ENCODE measurements at regions not wholly inside any gene's neighbourhood (a gene's known extent, or its start where the extent isn't known, plus 50 kb on each side); places are given as distances from the start of the nearest gene placed in this dataset.

DNA sequence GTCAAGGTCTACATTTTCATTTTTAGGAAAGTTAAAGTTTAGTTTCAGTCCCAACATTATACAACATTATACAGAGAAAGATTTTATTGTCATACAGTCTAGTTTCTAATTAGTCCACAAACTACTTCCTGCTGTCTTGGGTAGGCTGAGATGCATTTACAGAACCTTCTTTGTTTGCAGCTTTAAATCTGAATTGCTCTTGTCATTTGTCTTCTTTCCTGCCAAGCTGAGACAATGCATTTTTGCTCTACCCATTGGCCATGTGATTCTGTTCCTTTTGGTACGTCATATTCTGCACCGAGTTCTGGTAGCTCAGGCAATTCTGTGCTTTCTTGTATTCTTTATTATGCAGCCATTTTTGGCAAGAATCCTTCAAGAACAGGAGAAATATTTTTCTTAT, 228.5 kb downstream of the ATP23 start:
- Histone ChIP-seq H3K27me3 (replicated peaks; ENCODE audit: insufficient read depth) (no peaks in the 10 kb centered on the region), H3K27ac (no peak overlapping the region), H3K36me3 (no peaks in the 10 kb centered on the region), H3K4me1 (ENCODE audit: control insufficient read depth in 1 of 2, low read depth in 2 of 2) (no peaks in the 10 kb centered on the region), H3K9me3 (no peaks in the 10 kb centered on the region), H3K4me3 (no peak overlapping the region)
- ATAC-seq (ENCODE audit: insufficient number of reproducible peaks, low FRiP score, low read depth) (no peak), DNase-seq (ENCODE audit: low spot score) (no peak)
- TF ChIP-seq, protein P1, sequence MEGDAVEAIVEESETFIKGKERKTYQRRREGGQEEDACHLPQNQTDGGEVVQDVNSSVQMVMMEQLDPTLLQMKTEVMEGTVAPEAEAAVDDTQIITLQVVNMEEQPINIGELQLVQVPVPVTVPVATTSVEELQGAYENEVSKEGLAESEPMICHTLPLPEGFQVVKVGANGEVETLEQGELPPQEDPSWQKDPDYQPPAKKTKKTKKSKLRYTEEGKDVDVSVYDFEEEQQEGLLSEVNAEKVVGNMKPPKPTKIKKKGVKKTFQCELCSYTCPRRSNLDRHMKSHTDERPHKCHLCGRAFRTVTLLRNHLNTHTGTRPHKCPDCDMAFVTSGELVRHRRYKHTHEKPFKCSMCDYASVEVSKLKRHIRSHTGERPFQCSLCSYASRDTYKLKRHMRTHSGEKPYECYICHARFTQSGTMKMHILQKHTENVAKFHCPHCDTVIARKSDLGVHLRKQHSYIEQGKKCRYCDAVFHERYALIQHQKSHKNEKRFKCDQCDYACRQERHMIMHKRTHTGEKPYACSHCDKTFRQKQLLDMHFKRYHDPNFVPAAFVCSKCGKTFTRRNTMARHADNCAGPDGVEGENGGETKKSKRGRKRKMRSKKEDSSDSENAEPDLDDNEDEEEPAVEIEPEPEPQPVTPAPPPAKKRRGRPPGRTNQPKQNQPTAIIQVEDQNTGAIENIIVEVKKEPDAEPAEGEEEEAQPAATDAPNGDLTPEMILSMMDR (IDR thresholded peaks at IDR 0.05) = no peak

DNA sequence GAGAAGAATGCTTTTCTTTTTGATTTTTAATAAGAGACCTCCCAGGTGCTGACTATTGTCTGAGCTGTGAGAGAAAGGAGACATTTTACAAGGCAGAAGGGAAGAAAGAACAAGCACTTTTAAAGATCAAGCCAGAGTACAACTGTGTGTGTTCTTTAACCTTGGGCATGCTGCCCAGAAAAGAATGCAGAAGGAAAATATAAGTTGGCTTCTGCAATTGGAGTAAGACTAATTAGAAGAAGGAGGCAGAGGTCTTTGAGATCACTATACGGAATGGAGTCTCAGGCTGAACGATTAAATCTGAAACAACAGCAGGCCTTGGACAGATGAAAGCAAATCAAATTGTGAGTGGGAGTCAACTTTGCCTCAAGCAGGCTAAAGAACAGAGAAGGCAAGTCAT, 230.5 kb downstream of the ATP23 start:
- no peak overlapping the region for H3K27ac ChIP-seq

GRCh38 chr12:58172433-58173073, 231.2 kb downstream of the ATP23 start:
- no peak overlapping the region for H3K27ac ChIP-seq
- no peaks in the 10 kb centered on the region for H3K4me1 ChIP-seq (ENCODE audit: control insufficient read depth in 1 of 2, low read depth in 2 of 2)
- DNase-seq (ENCODE audit: low spot score) (no peak), ATAC-seq (ENCODE audit: insufficient number of reproducible peaks, low FRiP score, low read depth) (no peak)
- no peaks in the 10 kb centered on the region for H3K27me3 ChIP-seq (replicated peaks; ENCODE audit: insufficient read depth)
- no peaks in the 10 kb centered on the region for H3K9me3 ChIP-seq
- H3K4me3 ChIP-seq = no peak overlapping the region
- H3K36me3 ChIP-seq = no peaks in the 10 kb centered on the region
- TF ChIP-seq, protein P1 (IDR thresholded peaks at IDR 0.05) = no peak

More for the DNA sequence above, 230.5 kb downstream of the ATP23 start:
- DNase-seq (ENCODE audit: low spot score) (no peak), ATAC-seq (ENCODE audit: insufficient number of reproducible peaks, low FRiP score, low read depth) (no peak)
- Histone ChIP-seq H3K36me3 (no peaks in the 10 kb centered on the region), H3K27me3 (replicated peaks; ENCODE audit: insufficient read depth) (no peaks in the 10 kb centered on the region), H3K9me3 (no peaks in the 10 kb centered on the region), H3K4me1 (ENCODE audit: control insufficient read depth in 1 of 2, low read depth in 2 of 2) (no peaks in the 10 kb centered on the region), H3K4me3 (no peak overlapping the region)
- TF ChIP-seq, protein P1 (IDR thresholded peaks at IDR 0.05) = no peak

DNA sequence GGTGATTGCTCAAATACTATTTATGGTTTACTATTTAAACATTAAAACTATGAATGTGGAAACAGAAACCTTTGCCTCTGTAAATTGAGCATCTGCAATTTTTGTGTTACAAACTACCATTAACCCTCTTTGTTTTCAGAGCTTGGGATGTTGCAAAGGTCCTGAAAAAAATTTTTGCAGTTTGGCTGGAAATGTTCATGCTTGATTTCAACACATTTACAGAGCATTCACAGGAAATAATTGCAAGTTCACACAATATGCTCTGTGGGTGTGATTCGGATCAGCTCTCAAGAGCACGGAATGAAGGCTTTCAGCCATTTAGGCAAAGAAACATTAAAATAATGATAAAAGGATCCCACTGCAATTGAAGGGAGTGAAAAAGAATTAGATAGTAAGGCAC, 232.9 kb downstream of the ATP23 start:
- no peak for ATAC-seq (ENCODE audit: insufficient number of reproducible peaks, low FRiP score, low read depth)
- no peak for DNase-seq (ENCODE audit: low spot score)
- TF ChIP-seq, protein P1 (IDR thresholded peaks at IDR 0.05) = no peak
- Histone ChIP-seq H3K9me3 (no peaks in the 10 kb centered on the region), H3K4me3 (no peak overlapping the region), H3K27me3 (replicated peaks; ENCODE audit: insufficient read depth) (no peaks in the 10 kb centered on the region), H3K36me3 (no peaks in the 10 kb centered on the region), H3K4me1 (ENCODE audit: control insufficient read depth in 1 of 2, low read depth in 2 of 2) (no peaks in the 10 kb centered on the region), H3K27ac (no peak overlapping the region)

DNA sequence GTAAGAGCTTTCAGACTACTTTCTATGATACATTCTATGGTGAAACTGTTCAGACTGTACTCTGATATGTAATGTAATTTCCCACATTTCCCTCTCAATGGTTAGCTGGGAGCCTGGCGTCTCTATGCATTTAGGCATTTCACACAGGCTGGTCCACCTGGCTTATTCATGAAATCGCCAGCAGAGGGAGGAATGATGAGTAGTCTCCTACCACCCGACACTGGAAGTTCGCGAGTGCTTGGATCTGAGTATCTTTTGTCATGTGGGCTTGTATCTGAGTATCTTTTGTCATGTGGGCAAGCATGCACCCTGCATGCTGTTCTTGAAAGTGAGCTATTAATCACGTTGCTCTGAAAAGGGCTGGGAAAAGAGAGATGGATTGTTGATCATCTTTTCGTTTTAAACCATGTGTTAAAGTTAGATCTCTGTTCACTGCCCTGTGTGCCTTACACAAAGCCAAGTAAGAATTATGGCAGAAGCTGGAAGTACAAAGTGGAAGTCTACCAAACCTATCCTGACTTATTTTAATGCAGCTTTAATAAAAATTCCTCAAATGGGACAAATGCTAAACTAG, 235.0 kb downstream of the ATP23 start:
- H3K27me3 ChIP-seq (replicated peaks; ENCODE audit: insufficient read depth) = no peaks in the 10 kb centered on the region
- no peak overlapping the region for H3K27ac ChIP-seq
- H3K4me3 ChIP-seq = no peak overlapping the region
- H3K9me3 ChIP-seq = no peaks in the 10 kb centered on the region
- H3K36me3 ChIP-seq = no peaks in the 10 kb centered on the region
- DNase-seq (ENCODE audit: low spot score) (no peak), ATAC-seq (ENCODE audit: insufficient number of reproducible peaks, low FRiP score, low read depth) (no peak)
- TF ChIP-seq, protein P1 (IDR thresholded peaks at IDR 0.05) = no peak
- no peaks in the 10 kb centered on the region for H3K4me1 ChIP-seq (ENCODE audit: control insufficient read depth in 1 of 2, low read depth in 2 of 2)

Measured in thoracic aorta (tissue), 2 donors.